ENCODE measurements at regions not wholly inside any gene's neighbourhood (a gene's known extent, or its start where the extent isn't known, plus 50 kb on each side); places are given as distances from the start of the nearest gene placed in this dataset.

GRCh38 chr9:91043056-91043810, 241.6 kb downstream of the SYK start:
- DNase-seq: no peak

GRCh38 chr9:91043811-91044175, 242.2 kb downstream of the SYK start:
- DNase-seq: no peak

GRCh38 chr9:91044354-91044753, 242.7 kb downstream of the SYK start:
- no peak for DNase-seq

GRCh38 chr9:91045041-91045440, 243.4 kb downstream of the SYK start:
- DNase-seq: no peak

- no peak for DNase-seq
These were observed 245.9 kb downstream of the SYK start for GRCh38 chr9:91047529-91047928.

- no peak for DNase-seq
These were observed 246.5 kb downstream of the SYK start for GRCh38 chr9:91047993-91048607.

- DNase-seq: no peak
These were observed 247.1 kb downstream of the SYK start for GRCh38 chr9:91048749-91049148.

GRCh38 chr9:91053824-91054223, 252.2 kb downstream of the SYK start:
- no peak for DNase-seq

GRCh38 chr9:91055845-91056244, 254.2 kb downstream of the SYK start:
- no peak for DNase-seq

- DNase-seq: no peak
These were observed 254.9 kb downstream of the SYK start for GRCh38 chr9:91056486-91056885.

GRCh38 chr9:91056917-91057316, 255.3 kb downstream of the SYK start:
- no peak for DNase-seq

GRCh38 chr9:91059713-91060112, 258.1 kb downstream of the SYK start:
- no peak for DNase-seq

- DNase-seq: no peak
These were observed 259.1 kb downstream of the SYK start for GRCh38 chr9:91060520-91061343.

GRCh38 chr9:91061506-91061905, 259.9 kb downstream of the SYK start:
- DNase-seq: no peak

GRCh38 chr9:91062281-91062680, 260.7 kb downstream of the SYK start:
- no peak for DNase-seq

GRCh38 chr9:91063471-91063870, 261.9 kb downstream of the SYK start:
- no peak for DNase-seq

GRCh38 chr9:91065231-91066041, 263.8 kb downstream of the SYK start:
- DNase-seq: no peak

GRCh38 chr9:91066042-91066415, 264.4 kb downstream of the SYK start:
- DNase-seq: no peak

GRCh38 chr9:91066856-91067255, 265.2 kb downstream of the SYK start:
- no peak for DNase-seq

- no peak for DNase-seq
These were observed 265.8 kb downstream of the SYK start for GRCh38 chr9:91067306-91067860.

- peak in 1 of 2 experiments; percentile 5 for DNase-seq
These were observed 269.8 kb downstream of the SYK start for GRCh38 chr9:91071184-91071990.

Data from cerebellar nuclear complex (tissue), 1 donor.